ENCODE measurements at regions not wholly inside any gene's neighbourhood (a gene's known extent, or its start where the extent isn't known, plus 50 kb on each side); places are given as distances from the start of the nearest gene placed in this dataset.

DNA sequence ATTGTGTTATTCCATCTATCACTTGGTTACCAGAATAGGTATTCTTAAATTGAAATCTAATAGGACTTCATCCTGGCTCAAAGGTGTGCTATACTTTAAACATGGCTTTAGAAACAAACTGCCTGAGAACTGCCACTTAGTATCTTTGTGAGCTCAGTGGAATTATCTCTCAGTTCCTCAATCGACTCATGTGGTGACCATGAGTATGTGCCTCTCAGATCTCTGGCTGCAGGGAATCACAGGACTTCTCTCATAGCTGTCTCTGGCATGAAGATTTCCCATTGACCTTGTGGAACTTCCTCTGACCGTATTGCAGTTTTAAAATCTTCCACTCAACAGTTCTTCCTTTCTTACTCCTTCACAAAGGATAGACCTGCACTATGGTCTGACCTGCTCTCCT lies 681.9 kb upstream of the BOD1L1 start:
- no peak for TF ChIP-seq EZH2 (IDR thresholded peaks at IDR 0.05; ENCODE audit: low read length)
- TF ChIP-seq, protein P1, sequence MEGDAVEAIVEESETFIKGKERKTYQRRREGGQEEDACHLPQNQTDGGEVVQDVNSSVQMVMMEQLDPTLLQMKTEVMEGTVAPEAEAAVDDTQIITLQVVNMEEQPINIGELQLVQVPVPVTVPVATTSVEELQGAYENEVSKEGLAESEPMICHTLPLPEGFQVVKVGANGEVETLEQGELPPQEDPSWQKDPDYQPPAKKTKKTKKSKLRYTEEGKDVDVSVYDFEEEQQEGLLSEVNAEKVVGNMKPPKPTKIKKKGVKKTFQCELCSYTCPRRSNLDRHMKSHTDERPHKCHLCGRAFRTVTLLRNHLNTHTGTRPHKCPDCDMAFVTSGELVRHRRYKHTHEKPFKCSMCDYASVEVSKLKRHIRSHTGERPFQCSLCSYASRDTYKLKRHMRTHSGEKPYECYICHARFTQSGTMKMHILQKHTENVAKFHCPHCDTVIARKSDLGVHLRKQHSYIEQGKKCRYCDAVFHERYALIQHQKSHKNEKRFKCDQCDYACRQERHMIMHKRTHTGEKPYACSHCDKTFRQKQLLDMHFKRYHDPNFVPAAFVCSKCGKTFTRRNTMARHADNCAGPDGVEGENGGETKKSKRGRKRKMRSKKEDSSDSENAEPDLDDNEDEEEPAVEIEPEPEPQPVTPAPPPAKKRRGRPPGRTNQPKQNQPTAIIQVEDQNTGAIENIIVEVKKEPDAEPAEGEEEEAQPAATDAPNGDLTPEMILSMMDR (optimal IDR thresholded peaks at IDR 0.05 in 1 of 3, IDR thresholded peaks at IDR 0.05 in 1 of 3, conservative IDR thresholded peaks at IDR 0.05 in 1 of 3; ENCODE audit: extremely low read depth in 1 of 3, insufficient read depth in 2 of 3, low read length in 3 of 3): no peak
- Histone ChIP-seq H3K27ac (ENCODE audit: control insufficient read depth, insufficient read depth, low read length) (no peak overlapping the region), H3K4me2 (ENCODE audit: control insufficient read depth, extremely low read depth, insufficient read depth, low read depth, low read length) (no peak overlapping the region), H3K9me1 (ENCODE audit: control insufficient read depth, extremely low read depth, insufficient read depth, low read length) (no peaks in the 10 kb centered on the region), H3K4me1 (ENCODE audit: control insufficient read depth, extremely low read depth, insufficient read depth, low read length) (peaks cover 14% of the 10 kb centered on the region), H3K4me3 (ENCODE audit: control insufficient read depth in 2 of 3, extremely low read depth in 1 of 3, insufficient read depth in 2 of 3, low read depth in 1 of 3, low read length in 3 of 3) (no peak overlapping the region), H2AFZ (ENCODE audit: control insufficient read depth, low read length) (no peak overlapping the region), H3K9ac (ENCODE audit: control insufficient read depth, extremely low read depth, insufficient read depth, low read length) (no peak overlapping the region), H3K36me3 (ENCODE audit: control insufficient read depth in 2 of 2, extremely low read depth in 1 of 2, insufficient read depth in 2 of 2, low read length in 2 of 2) (no peaks in the 10 kb centered on the region), H3K79me2 (ENCODE audit: control insufficient read depth, insufficient read depth, low read length) (no peaks in the 10 kb centered on the region), H3K27me3 (ENCODE audit: control insufficient read depth, extremely low read depth, insufficient read depth, low read length) (no peaks in the 10 kb centered on the region), H3K9me3 (ENCODE audit: control insufficient read depth, low read depth, low read length) (no peaks in the 10 kb centered on the region), H4K20me1 (ENCODE audit: control insufficient read depth, extremely low read depth, insufficient read depth, low read length) (no peaks in the 10 kb centered on the region)
- DNase-seq (ENCODE audit: low read depth, low spot score) (no peak), FAIRE-seq (peak; percentile 20)
- dilution Hi-C loops (cut with MboI; ENCODE audit: extremely low pct_ligation_motif_present, low sequenced_read_pairs): no loop called here

DNA sequence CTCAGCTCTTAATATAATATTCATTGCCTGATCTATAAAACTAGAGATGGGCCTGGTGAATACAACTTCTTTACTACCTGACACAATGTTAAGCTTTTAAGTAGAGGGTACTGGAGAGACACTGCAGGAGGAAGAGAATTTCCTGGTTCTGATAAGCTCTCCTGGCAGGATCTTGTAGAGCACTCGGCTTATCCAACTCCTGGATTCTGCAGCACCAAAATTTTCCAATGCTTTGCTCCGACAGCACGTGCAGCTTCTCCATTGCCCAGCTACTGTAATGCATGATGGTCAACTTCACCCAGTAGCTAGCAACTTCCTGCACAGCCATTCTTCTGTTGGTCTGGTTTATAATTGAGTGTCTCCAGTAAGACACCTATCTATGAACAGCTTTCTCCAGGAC lies 686.2 kb upstream of the BOD1L1 start:
- Histone ChIP-seq H4K20me1 (ENCODE audit: control insufficient read depth, extremely low read depth, insufficient read depth, low read length) (no peaks in the 10 kb centered on the region), H3K9ac (ENCODE audit: control insufficient read depth, extremely low read depth, insufficient read depth, low read length) (no peak overlapping the region), H3K9me1 (ENCODE audit: control insufficient read depth, extremely low read depth, insufficient read depth, low read length) (no peaks in the 10 kb centered on the region), H3K36me3 (ENCODE audit: control insufficient read depth in 2 of 2, extremely low read depth in 1 of 2, insufficient read depth in 2 of 2, low read length in 2 of 2) (no peaks in the 10 kb centered on the region), H3K4me1 (ENCODE audit: control insufficient read depth, extremely low read depth, insufficient read depth, low read length) (peaks cover 3% of the 10 kb centered on the region), H3K27ac (ENCODE audit: control insufficient read depth, insufficient read depth, low read length) (no peak overlapping the region), H3K27me3 (ENCODE audit: control insufficient read depth, extremely low read depth, insufficient read depth, low read length) (no peaks in the 10 kb centered on the region), H2AFZ (ENCODE audit: control insufficient read depth, low read length) (no peak overlapping the region), H3K9me3 (ENCODE audit: control insufficient read depth, low read depth, low read length) (no peaks in the 10 kb centered on the region), H3K4me2 (ENCODE audit: control insufficient read depth, extremely low read depth, insufficient read depth, low read depth, low read length) (no peak overlapping the region), H3K4me3 (ENCODE audit: control insufficient read depth in 2 of 3, extremely low read depth in 1 of 3, insufficient read depth in 2 of 3, low read depth in 1 of 3, low read length in 3 of 3) (no peak overlapping the region), H3K79me2 (ENCODE audit: control insufficient read depth, insufficient read depth, low read length) (no peaks in the 10 kb centered on the region)
- dilution Hi-C loops (cut with MboI; ENCODE audit: extremely low pct_ligation_motif_present, low sequenced_read_pairs): no loop called here
- TF ChIP-seq, protein P1 (optimal IDR thresholded peaks at IDR 0.05 in 1 of 3, IDR thresholded peaks at IDR 0.05 in 1 of 3, conservative IDR thresholded peaks at IDR 0.05 in 1 of 3; ENCODE audit: extremely low read depth in 1 of 3, insufficient read depth in 2 of 3, low read length in 3 of 3): no peak
- TF ChIP-seq EZH2 (IDR thresholded peaks at IDR 0.05; ENCODE audit: low read length): no peak
- no peak for DNase-seq (ENCODE audit: low read depth, low spot score)
- FAIRE-seq: no peak
